GM21529 (cell line): ENCODE measurements at regions not wholly inside any gene's neighbourhood (a gene's known extent, or its start where the extent isn't known, plus 50 kb on each side); places are given as distances from the start of the nearest gene placed in this dataset.
"Not testable (repeated sequence)": the region's sequence is repeated elsewhere in the genome, so short reads cannot be mapped to it uniquely, and the experiment has no call there.

Experiments
- ATAC-seq: cut with Tn5 transposase; IDR thresholded peaks from one replicate; pipeline ENCODE4 v1.9.1; 2021; ENCODE audit not compliant: unreplicated experiment

DNA sequence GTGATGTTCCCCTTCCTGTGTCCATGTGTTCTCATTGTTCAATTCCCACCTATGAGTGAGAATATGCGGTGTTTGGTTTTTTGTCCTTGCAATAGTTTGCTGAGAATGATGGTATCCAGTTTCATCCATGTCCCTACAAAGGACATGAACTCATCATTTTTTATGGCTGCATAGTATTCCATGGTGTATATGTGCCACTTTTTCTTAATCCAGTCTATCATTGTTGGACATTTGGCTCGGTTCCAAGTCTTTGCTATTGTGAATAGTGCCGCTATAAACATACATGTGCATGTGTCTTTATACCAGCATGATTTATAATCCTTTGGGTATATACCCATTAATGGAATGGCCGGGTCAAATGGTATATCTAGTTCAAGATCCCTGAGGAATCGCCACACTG lies 229.4 kb downstream of the HTR1A start:
- not testable (repeated sequence) for ATAC-seq

DNA sequence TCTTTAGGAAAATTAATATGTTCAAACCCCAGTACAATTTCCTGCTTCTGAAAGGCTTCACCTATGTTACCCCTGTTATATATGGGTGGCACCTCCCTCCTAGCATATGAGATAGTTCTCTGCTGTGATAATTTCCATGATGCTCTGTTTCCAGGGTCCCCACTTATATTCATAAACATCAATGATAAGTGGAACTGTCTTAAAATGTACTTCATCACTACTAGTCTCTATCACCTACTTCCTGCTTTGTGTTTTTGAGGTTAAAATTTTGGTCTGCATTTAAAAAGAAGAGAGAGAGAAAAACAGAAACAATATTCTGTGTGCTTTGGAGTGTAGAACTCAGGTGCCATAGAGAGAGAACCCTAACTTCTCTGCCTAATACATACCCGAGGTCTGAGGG lies 234.7 kb downstream of the HTR1A start:
- no peak for ATAC-seq

DNA sequence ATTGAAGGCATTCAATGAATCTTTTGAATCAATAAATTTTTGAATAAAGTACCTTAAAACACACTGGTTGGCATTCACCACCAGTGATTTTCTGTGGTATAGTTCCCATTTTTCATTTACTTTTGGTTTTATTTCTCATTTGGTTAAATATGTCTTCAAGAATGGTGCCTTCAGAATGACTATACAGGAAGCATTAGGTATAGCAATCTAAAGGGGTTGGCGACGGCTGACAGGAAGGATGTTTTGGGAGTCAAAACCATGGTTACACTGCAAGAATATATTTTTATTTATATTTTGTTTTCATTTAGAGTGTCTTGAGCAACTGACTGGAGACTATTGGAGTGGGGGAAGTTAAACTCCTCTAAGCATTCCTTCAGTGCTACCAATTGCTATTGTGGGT lies 235.7 kb downstream of the HTR1A start:
- ATAC-seq: peak; percentile 82

DNA sequence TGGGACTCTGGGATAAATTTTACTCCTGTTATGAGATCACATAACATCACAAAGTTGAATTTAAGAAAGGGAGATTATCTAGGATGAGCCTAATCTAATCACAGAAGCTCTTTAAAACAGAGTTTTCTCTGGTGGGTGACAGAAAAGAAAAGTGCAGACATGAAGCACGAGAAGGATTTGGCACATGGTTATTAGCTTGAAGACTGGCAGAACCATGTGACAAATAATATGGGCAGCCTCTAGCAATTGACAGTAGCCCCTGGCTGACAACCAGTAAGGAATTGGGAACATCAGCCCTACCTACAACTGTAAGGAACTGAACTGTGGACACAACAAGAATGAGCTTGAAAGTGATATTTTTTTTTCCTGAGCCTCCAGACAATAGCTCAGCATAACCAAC lies 243.1 kb downstream of the HTR1A start:
- ATAC-seq: no peak

DNA sequence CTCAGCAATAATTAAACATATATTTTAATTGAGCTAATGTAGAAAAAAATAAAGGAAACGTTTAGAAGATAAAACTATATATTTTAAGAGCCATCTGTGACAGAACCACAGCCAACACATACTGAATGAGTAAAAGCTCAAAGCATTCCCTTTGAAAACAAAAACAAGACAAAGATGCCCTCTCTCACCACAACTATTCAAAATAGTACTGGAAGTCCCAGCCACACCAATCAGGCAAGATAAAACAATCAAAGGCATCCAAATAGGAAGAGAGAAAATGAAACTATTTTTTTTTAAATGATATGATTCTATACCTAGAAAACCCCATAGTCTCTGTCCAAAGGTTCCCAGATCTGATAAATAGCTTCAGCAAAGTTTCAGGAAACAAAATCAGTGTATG lies 262.0 kb downstream of the HTR1A start:
- no peak for ATAC-seq

DNA sequence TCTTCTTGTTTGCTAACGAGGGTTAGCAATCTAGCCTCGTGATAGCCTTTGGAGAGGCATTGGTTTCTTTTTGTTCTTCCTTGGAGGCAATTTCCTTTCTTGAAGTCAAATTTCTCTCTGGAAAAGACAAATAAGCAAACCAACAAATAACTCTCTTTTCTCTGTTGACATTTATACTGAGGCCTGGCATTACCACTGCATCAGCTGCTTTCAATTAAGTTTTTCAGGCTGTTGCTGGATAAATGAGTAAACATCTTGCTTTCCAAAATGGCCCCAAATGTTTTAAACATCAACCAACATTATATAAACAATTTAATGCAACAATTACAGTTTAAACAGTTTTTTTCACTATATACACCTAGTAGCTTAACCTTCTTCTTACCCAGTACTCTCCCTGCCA lies 264.4 kb downstream of the HTR1A start:
- ATAC-seq: no peak

DNA sequence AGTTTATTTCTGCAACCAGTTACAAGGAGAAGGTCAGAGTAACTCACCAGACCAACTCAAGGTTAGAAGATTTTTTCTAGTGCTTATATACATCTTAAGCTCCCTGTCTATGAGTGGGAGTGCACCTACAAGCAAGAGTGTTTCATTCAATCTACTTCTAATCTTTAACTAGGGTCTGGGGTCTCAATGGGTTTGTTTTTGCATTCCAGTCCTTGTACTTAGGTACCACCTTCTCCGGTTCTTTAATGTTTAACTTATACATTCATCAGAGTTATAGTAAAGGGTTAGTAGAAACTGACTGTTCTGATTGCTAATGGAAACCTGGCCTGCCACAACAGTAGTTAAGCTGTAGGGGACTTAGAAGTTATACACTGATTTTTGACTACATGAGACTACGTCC lies 271.7 kb downstream of the HTR1A start:
- ATAC-seq: no peak

DNA sequence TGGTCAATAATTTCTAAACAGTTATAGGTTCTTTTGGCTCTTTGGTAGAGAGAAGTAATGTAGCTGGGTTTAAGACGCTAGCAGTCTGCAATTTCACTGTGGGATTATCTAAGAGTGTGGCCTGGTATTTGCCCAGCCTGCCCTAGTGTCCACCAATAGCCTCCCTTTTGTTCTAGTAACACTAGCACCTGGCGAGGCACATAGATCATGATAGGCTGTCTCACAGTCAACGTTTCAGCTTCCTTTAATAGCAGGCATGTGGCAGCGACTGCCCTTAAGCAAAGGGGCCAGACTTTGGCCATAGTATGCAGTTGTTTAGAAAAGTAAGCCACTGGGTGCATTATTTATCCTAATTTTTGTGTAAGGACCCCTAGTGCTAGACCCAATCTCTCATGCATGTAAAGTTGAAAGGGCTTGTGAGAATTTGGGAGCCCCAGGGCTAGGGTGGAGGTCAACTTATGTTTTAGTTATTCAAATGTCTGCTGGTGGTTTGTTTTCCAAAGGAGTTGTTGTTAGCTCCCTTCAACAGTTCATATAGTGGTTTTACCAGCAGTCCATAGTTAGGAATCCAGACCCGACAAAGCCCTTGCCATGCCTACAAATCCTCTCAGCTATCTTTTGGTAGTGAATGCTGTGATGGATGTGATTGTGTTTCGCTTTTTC lies 274.3 kb downstream of the HTR1A start:
- ATAC-seq: no peak

DNA sequence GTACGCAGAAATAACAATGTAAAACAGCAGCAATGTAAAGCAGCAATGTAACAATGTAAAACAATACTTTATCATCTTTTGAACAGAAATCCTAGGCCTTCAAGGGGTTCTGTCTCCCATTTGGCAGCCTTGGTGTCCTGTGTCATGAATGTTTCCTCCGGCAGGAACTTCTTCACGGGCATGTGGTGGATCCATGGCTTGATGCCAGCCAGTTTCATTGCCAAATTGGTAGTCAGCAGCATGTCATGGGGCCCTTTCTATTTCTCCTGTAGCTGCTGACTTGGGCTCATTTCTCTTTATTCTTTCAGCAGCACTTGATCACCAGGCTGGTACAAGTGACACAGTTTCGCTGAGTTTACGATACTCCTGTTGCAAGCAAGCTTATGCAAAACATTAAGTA lies 275.3 kb downstream of the HTR1A start:
- no peak for ATAC-seq

DNA sequence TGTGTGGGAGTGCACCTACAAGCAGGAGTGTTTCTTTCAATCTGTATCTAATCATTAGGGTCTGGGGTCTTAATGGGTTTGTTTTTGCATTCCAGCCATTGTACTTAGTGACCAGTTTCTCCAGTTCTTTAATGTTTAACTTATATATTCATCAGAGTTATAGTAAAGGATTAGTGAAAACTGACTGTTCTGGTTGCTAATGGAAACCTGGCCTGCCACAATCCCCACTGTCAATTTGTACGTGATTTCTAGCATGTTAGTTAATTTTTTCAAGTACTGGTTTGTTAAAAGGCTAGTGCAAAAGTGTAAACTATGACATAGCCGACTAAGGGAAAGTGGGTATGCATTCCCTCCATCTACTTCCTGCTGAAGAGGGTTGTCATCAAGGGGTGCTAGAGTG lies 276.1 kb downstream of the HTR1A start:
- no peak for ATAC-seq

DNA sequence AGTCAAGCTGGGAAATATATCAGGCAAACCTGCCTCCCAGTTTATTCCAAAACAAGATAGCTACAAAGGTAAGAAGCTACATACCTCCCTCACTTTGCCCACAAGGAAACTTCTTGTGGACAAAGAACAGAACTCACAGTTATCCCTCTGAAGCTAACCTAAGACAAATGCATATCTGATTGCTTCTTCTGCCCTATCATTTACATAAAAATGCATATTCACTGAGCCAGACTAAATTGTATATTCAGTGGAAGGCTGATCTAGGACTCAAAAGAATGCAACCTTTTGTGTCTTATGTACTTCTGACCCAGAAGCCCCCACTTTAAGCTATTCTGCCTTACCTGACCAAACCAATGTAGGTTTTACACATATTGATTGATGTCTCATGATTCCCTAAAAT lies 276.8 kb downstream of the HTR1A start:
- ATAC-seq: no peak

DNA sequence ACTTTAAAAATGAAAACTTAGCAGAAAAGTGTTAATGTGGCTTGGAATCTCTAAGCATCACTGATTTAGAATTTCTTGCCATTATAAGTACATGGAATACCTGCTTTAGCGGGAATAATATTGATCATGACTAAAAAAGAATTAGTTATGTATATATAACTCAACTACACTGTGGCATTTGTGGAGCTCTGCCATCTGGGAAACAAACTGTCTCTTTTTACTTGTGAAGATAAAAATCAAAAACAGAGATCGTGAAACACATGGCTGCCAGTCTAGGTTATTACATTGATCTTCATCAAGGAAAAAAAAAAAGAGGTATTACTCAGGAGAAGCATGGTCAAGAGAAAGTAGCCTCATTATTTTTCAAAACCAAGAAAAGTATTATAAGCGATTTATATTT lies 287.4 kb downstream of the HTR1A start:
- no peak for ATAC-seq

DNA sequence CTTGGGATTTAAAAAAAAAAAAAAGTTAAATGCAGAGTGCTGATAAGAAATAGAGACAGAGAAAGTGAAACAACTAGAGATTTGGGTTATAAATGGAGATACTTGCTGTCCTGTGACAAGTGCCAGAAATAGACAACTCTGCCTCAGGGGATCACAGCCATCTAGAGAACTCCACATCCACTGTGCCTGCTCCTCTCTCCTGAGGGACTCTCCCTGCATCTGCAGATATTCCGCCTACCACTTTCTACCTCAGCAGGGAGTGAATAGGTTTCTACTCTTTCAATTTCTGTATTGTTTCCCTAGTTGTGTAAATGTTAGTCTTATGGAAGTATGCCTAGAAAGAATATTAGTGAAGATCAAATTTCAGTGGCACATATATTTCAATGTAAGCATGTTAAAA lies 307.2 kb downstream of the HTR1A start:
- ATAC-seq: no peak

DNA sequence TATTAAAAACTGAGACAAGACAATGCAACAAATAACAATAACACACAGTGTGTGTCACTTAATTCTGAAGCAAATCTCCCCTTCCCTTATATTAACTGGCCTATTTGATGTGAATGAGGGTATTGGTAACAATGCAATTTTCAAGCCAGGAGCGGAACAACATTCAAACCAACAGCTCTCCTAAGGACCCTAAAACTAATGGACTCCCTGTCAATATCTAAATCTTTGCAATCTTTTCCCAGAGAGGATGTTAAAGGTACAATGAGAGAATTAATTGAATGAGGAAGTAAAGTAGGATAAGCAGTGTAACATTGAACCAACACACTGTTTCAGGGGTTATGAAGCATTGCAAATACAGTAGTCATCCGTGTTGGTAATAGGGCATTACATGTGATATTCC lies 311.7 kb downstream of the HTR1A start:
- ATAC-seq: no peak

DNA sequence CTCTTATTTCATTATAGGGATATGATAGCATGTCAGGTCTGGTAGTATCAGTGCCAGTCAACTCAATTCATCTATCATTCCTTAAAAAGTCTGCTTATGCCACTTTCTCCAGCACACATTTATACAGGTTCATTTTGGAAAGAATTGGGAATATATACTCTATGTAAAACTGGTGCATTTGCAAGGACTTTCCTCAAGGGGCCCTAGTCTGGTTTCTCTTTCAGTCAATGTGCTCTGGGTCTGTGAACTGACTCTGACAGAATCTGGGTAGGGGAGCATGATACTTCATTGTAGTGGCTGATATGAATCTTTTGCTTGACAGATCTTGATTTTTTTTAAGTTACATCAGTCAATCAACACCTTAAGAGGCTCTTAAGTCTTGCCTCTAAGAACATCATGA lies 313.9 kb downstream of the HTR1A start:
- ATAC-seq: no peak

DNA sequence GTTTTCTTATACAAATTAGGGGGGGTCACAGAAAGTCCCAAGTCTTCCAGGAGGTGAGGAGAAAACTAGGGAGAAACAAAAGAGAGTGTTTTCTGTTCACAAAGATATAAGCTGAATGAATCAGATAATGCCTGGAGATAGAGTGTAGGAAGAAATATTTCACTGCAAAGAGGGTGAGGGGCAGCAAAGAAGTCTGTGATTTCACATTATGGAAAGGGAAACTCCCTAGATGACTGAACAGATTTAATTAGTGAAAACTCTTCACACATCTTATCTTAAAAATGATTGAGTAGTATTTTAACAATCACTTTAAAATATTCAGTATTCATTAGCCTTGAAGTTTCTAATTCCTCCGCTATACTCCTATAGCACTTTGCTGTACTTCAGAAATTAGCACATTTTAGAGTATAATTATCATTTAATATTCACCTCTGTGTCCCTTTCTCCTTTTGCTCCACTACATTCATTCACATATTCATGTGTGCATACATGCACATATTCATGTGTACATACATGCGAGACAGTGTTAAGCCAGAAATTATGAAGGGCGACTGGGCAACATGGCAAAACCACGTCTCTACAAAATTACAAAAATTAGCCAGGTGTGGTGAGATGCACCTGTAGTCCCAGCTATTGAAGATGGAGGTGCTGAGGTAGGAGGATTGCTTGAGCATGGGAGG lies 332.2 kb downstream of the HTR1A start:
- no peak for ATAC-seq

DNA sequence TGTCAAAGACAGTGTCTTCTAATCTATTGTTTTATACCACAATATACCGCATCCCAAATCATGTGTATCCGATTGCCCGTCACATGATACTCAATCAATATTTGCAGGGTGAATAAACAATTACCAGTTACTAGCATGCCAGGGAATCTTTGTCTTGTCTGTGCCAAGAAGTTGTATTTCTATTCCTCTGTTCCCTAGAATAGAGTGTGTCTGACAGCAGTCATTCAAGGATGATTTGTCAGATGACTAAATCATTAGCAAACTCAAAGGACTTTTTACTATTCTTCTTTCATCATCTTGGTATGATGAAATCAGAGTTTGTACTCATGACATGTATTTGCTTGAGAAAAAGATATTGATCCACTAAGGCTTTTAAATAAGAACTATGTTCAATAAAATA lies 348.8 kb downstream of the HTR1A start:
- no peak for ATAC-seq

DNA sequence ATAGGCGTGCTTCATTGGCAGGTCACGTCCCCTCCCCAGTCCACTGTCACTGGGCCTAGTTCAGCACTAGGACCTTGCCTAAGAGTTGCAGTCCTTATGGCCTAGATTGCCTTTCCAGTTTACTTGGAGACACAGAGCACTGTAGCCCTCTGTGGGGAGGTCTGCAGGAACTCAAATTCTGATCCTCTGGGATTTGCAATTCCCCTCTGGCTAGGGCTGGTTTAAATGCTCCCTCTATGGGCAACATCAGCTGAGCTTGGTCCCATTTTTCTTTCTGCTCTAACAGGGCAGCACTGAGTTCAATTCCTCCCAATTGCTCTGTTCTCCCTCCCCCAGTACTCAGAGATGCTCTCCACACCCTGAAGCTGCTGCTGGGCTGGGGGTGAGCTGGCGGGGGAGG lies 358.2 kb downstream of the HTR1A start:
- ATAC-seq: no peak

DNA sequence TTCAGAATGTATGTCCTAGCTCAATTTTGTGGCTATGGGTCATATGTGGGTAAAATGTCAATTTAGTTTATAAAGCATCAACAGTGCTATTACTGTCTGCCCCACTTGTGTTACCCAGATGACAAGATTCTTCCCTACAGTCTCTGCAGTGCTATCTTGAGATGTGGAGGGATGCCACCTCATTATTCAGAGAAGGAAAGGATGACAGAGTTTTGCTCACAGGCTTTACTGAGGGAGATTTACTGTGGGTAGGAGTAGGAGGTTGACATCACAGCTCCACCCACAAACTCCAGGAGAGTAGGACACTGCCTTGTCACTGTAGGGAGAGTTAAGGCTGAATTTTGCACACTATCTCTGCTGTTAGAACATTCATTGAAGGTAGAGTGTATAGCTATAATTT lies 359.3 kb downstream of the HTR1A start:
- ATAC-seq: no peak

DNA sequence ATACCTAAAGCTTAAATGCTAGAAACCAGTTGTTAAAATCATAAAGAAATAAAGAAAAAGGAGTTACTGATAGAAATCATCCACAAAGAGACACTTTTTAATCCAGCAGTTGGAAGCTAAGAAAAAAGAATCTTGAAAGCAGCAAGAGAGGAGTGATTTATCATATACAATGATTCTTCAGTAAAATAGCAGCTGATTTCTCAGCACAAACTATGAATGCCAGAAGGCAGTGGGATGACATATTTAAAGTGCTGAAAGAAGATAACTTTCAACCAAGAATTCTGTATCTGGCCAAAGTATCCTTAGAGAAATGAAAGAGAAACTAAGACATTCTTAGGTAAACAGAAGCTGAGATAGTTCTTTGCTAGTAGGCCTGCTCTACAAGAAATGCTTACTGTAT lies 366.0 kb downstream of the HTR1A start:
- no peak for ATAC-seq

DNA sequence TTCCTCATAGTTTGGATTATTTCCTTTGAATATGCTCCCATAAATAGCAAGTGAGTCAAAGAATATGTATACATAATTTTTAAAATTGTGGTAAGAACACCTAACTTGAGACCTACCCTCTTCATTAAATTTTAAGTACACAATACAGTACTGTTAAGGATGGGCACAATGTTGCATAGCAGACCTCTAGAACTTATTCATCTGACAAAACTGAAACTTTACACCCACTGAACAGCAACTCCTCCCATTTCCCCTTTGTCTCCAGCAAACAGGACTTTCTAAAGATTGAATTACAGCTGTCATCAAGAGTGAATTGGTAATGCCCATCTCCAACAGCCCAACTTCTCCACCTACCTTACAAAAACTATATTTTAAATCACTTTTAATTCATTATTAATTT lies 388.9 kb downstream of the HTR1A start:
- no peak for ATAC-seq

DNA sequence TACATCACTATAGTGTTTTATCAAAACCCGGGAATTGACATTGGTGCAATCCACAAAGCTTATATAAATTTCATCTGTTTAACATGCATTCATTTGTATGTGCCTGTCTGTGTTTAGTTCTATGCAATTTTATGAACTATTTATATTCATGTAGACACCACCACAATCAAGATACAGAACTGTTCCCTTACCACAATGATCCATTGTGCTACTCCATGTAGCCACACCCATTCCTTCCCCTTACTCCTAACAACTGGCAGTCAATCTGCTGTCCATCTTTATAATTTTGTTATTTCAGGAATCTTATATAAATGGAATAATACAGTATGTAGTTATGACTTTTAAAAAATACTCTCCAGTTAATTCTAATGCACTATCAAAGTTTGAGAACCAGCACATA lies 389.5 kb downstream of the HTR1A start:
- no peak for ATAC-seq

DNA sequence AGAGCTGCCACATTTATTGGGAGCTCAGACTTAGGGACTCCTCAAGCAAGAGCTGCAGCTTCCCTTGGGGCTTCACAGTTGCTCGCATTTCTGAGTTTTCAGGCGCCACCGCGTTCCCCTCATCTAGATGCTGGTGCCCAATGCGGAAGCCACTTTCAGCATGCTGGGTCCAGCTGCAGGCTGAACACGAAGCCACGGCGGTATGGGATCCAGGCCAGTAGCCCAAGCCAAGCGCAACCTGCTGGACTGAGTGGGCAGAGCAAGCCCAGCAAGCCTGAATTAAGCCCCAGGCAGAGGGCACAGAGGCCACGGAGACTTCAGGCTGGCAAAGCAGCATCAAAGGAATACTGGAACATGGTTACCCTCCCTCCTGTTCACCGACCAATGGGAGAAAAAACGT lies 391.5 kb downstream of the HTR1A start:
- ATAC-seq: no peak
